HG03280 (cell line): ENCODE measurements at regions not wholly inside any gene's neighbourhood (a gene's known extent, or its start where the extent isn't known, plus 50 kb on each side); places are given as distances from the start of the nearest gene placed in this dataset.

Experiments
- ATAC-seq: cut with Tn5 transposase; IDR thresholded peaks from one replicate; pipeline ENCODE4 v1.9.1; 2021; ENCODE audit warnings: mild to moderate bottlenecking, moderate library complexity; ENCODE audit not compliant: unreplicated experiment

- ATAC-seq: no peak
Measured at GRCh38 chr11:45366619-45367190, 80.6 kb upstream of the SYT13 start.

DNA sequence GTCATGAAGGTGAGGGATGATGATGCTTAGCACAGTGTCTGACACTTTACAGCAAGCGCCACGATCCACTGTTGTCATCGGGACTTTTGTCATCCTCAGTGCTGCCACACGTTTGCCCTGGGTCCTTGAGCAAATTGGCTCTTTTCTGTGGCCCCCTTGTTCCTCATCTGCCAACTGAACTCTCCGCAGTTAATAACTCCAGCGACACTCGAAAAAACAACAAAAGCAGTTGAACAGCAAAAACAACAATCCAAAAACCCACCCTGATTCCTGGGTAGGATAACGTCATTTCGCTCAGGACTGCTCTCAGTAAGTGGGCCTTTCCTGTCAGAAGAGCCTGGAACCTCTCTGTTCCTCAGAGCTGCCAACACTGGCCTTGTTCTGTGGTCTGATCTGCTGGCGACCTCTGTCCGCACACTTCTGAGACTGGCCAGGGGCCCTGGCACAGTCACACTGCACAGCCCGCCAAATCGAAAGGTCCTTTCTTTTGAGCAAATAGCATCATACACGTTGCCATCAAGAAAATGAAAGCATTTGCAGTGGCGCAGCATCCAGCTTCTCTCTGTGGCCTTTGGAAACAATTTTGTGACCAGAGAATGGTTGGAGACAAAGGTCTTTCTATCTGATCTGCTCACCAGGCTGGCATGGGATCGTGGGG, 79.9 kb upstream of the SYT13 start:
- ATAC-seq: no peak

- no peak for ATAC-seq
Measured at GRCh38 chr11:45362636-45363035, 76.5 kb upstream of the SYT13 start.

DNA sequence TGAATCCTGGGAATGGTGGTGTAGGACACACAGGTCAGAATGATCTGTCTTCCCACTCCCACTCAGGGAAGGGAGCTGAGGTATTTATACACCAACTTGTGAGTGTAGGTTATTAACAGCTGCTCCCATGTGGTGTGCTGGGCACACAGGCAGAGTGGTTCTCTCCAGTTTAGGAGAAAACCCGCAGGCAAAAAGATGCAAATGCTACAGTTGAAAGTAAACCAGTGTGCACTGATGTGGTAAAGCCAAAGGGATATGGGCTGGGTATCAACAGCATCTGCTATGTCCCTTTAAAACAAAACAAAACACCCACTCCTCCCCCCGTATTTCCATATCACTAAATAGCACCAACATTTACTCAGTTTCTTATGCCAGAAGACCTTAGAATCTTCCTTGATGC, 75.4 kb upstream of the SYT13 start:
- no peak for ATAC-seq

DNA sequence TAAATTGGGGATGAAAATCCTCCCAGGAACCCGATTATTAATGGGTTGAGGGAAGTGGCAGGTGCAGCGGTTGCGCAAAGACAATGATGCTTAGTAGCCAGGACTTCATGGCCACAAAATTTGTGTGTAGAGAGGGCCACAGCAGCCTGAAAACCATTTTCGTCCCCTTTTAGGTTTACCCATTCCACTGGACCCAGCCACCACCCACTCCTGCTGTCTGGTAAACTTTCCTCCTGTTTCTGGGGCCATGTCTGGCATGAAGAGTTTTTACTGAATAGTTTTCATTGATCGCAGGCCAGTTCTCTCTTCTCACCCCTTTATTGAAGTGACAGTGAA, 69.5 kb upstream of the SYT13 start:
- no peak for ATAC-seq

DNA sequence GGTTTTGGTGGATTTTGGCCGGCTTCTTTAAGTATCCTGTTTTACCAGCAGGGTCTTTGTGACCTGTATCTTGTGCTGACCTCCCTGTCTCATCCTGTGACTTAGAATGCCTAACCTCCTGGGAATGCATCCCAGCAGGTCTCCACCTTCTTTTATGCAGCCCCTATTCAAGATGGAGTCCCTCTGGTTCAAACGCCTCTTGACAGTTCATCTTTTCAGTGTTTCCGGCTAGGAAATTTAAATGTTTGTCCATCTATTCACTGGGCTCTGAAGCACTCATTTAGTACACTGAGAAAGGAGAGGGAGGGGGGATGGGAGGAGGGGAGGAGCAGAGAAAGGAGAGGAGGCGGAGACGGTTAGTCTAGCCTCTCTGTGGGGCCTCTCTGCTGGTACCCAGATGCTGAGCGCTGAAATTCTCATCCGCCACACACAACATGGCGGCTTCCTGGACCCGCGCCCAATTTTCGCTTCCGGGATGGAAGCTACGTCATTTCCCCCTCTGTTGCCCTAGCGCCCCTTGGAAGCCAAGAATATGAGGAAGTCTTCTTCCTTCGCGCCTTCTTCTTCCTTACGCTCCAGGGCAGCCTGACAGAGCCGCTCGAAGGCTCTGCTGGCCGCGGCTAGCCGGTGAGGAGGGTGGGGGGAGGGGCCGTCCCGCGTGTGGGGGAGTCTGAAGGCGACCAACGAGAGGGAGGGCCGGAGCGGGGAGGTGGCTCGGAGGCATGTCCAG, 69.0 kb upstream of the SYT13 start:
- ATAC-seq: peak; percentile 92

DNA sequence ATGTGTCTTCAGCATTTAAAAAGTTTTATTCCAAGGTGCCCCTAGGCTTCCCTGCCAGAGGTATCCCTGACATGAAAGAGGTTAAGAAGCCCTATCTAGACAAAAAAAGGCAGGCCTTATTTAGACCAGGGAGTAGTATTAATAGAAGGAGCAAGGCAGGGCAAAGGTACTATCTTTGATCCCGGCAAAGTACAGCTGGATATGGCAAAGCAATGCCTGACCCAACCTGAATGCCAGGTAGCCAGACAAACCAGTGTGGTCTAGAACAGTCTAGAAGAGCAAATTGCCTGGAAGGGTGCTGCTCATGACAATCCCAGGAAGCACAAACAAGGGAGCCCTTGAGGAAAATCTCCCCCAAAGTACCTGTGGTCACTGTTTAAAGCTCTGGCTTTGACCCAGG, 62.6 kb upstream of the SYT13 start:
- no peak for ATAC-seq

GRCh38 chr11:45347348-45348082, 61.4 kb upstream of the SYT13 start:
- ATAC-seq: no peak

GRCh38 chr11:45345491-45345890, 59.4 kb upstream of the SYT13 start:
- ATAC-seq: no peak

GRCh38 chr11:45344028-45344427, 57.9 kb upstream of the SYT13 start:
- ATAC-seq: no peak

DNA sequence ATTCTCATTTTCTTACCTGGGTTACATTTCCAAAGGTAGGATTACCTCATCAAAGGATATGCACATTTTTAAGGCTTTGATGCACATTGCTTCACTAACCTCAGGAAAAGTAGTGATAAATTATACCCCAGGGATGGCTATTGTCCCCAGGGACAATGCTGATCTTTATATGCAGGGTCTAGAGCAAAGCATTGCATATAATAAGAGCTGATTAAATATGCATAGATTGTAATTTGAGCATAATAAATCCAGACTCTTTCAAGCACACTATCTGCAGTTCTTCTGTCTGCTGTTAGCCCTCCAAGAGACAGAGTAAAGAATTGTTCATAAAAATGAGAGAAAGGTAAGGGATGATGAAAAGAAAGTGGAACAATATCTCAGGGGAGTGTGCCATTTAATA, 57.3 kb upstream of the SYT13 start:
- no peak for ATAC-seq

DNA sequence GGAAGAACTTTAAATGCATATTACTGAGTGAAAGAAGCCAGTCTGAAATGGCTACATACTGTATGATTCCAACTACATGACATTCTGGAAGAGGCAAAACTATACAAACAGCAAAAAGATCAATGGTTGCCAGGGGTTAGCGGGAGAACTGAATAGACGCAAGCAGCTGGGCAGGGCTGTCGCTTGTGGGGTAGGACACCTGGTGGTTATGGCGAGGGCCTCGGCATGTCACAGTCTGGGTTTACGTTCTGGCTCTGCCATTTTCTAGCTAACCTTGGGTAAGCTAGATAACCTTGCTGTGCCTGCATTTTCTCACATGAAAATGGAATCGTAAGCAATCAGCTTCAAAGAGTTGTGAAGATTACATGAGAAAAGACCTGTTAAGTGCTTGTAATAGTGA, 55.2 kb upstream of the SYT13 start:
- ATAC-seq: no peak

DNA sequence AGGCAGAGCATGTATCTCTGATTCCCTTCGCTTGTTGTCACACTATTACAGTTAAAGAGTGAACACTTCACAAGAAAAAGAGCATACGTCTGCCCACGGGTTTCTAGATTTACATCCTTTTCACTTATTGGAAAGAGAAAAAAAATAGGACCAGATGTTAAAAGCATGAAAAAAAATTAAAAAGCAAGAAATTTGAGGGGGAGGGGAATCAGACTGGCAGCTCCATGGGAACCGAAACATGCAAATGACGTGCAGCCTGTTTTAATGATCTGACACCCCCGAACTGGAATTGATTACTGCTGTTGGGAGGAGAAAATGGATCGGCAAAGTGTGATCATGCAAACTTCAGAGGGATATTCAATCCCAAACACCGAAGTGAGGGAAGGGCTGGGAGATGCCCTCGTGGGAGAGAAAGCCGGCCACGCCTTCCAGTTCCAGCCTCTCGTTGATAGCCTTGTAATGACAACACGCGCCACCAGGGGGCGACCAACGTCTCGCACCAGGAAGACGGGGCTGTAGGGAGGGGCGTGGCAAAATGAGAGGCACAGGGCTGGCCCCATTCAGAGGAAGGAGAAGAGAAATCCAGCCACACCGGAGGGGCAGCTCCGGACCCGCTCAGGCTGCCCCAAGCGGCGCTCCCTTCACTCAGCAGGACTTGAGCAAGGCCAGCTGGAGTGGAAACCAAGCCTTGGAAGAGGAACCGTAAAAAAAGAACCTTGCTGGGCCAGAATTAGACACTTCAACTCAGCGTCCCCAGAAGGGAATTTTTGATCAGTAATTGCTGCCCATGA, 53.8 kb upstream of the SYT13 start:
- ATAC-seq: peak; percentile 96

GRCh38 chr11:45337583-45338360, 51.6 kb upstream of the SYT13 start:
- no peak for ATAC-seq

DNA sequence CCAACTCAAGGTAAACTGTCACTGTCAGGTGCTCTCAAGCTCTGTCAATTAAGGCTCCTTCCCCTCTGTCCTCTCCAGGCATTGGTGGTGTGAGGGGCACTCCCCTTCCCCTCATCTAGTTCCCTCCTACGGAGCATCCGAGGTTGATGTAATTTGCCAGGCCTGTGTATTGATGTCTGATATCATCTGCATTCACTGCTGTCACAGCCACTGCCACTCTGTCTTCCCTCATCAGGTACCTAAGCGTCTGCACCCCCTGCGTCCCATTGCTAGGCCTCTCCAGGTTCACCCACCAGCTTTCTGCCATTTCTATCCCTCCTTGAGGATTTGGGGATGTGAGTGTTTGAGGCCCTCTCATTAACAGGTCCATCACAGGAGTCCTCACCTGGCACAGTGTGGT, 50.0 kb upstream of the SYT13 start:
- no peak for ATAC-seq
